ENCODE measurements at regions not wholly inside any gene's neighbourhood (a gene's known extent, or its start where the extent isn't known, plus 50 kb on each side); places are given as distances from the start of the nearest gene placed in this dataset.

DNA sequence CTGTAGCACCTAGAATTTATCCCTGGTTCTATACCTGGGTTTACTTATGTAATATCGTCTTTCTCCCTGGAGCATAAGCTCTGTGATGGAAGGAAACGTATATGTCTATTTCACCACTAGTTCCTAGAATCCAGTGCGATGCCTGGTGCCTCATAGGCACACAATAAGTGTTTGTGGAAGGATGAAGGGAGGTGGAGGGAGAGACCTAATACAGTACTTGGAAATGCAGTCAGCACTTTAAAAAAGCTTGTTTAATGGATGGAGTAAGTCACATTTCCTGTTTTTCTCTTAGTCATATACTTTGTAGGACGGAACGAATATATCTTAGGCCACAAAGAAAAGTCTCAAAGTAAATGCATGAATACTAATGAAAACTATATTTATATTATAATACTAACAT, 186.5 kb upstream of the HMGA2 start:
- TF ChIP-seq, protein P1, sequence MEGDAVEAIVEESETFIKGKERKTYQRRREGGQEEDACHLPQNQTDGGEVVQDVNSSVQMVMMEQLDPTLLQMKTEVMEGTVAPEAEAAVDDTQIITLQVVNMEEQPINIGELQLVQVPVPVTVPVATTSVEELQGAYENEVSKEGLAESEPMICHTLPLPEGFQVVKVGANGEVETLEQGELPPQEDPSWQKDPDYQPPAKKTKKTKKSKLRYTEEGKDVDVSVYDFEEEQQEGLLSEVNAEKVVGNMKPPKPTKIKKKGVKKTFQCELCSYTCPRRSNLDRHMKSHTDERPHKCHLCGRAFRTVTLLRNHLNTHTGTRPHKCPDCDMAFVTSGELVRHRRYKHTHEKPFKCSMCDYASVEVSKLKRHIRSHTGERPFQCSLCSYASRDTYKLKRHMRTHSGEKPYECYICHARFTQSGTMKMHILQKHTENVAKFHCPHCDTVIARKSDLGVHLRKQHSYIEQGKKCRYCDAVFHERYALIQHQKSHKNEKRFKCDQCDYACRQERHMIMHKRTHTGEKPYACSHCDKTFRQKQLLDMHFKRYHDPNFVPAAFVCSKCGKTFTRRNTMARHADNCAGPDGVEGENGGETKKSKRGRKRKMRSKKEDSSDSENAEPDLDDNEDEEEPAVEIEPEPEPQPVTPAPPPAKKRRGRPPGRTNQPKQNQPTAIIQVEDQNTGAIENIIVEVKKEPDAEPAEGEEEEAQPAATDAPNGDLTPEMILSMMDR (IDR thresholded peaks at IDR 0.05) = no peak
- TF ChIP-seq POLR2A (IDR thresholded peaks at IDR 0.05) (no peak), POLR2AphosphoS5 (IDR thresholded peaks at IDR 0.05; ENCODE audit: insufficient read depth in 1 of 2, low read depth in 1 of 2) (no peak)

Measured in vagina (tissue), 2 donors.